Hepatocyte (in vitro differentiated cells): ENCODE measurements at regions not wholly inside any gene's neighbourhood (a gene's known extent, or its start where the extent isn't known, plus 50 kb on each side); places are given as distances from the start of the nearest gene placed in this dataset.

Experiments used
- DNase-seq: peaks from one replicate; pipeline ENCODE4 v3.0.0-alpha.2; 2016; ENCODE audit warnings: low spot score
- H2AFZ ChIP-seq: fragments of 200-600 bp; sonication (generic); 2 replicates; pipeline ENCODE4 v1.6.0; 2016; ENCODE audit warnings: antibody characterized with exemption, mild to moderate bottlenecking
- H3K27ac ChIP-seq: fragments of 200-600 bp; sonication (generic); 2 replicates; pipeline ENCODE4 v1.5.1; 2016; ENCODE audit warnings: mild to moderate bottlenecking
- H3K27me3 ChIP-seq: fragments of 200-600 bp; sonication (generic); 2 replicates; pipeline ENCODE4 v1.6.1; 2016
- H3K36me3 ChIP-seq: fragments of 200-600 bp; sonication (generic); replicated peaks from 2 replicates; pipeline ENCODE4 v1.5.1; 2016; ENCODE audit warnings: low read depth; ENCODE audit not compliant: insufficient read depth
- H3K4me1 ChIP-seq: fragments of 200-600 bp; sonication (generic); 2 replicates; pipeline ENCODE4 v1.5.1; 2016; ENCODE audit warnings: mild to moderate bottlenecking, moderate library complexity; ENCODE audit not compliant: insufficient read depth
- H3K4me2 ChIP-seq: fragments of 200-600 bp; sonication (generic); 2 replicates; pipeline ENCODE4 v1.6.0; 2016
- H3K4me3 ChIP-seq: fragments of 200-600 bp; sonication (generic); 2 replicates; pipeline ENCODE4 v1.5.1; 2016; ENCODE audit warnings: mild to moderate bottlenecking
- H3K79me2 ChIP-seq: fragments of 200-600 bp; sonication (generic); 2 replicates; pipeline ENCODE4 v1.6.0; 2017; ENCODE audit warnings: mild to moderate bottlenecking
- H3K9me2 ChIP-seq: fragments of 200-600 bp; sonication (generic); replicated peaks from 2 replicates; pipeline ENCODE4 v1.6.0; 2017; ENCODE audit warnings: mild to moderate bottlenecking; ENCODE audit not compliant: insufficient read depth
- H3K9me3 ChIP-seq: fragments of 200-600 bp; sonication (generic); 2 replicates; pipeline ENCODE4 v1.5.1; 2016; ENCODE audit warnings: low read depth, mild to moderate bottlenecking
- H4K20me1 ChIP-seq: fragments of 200-600 bp; sonication (generic); 2 replicates; pipeline ENCODE4 v1.6.0; 2016; ENCODE audit warnings: mild to moderate bottlenecking; ENCODE audit not compliant: insufficient read depth, poor library complexity, severe bottlenecking
- CTCF ChIP-seq: fragments of 200-600 bp; sonication (generic); IDR thresholded peaks from 2 replicates; pipeline ENCODE4 v1.5.1; 2016; ENCODE audit warnings: antibody characterized with exemption, mild to moderate bottlenecking; ENCODE audit not compliant: poor library complexity
- EZH2 ChIP-seq: fragments of 200-600 bp; sonication (generic); IDR thresholded peaks from 2 replicates; pipeline ENCODE4 v1.6.1; 2016; ENCODE audit warnings: antibody characterized with exemption, mild to moderate bottlenecking, borderline replicate concordance
- EZH2phosphoT487 ChIP-seq: fragments of 200-600 bp; sonication (generic); IDR thresholded peaks from one replicate; pipeline ENCODE4 v1.6.1; 2018; ENCODE audit warnings: antibody characterized with exemption, mild to moderate bottlenecking, low read depth, moderate library complexity; ENCODE audit not compliant: unreplicated experiment, severe bottlenecking
- WGBS: methylation state at CpG from one replicate; pipeline ENCODE4 v1.1.6; 2016; ENCODE audit warnings: low lambda C conversion rate; ENCODE audit errors: missing lambda C conversion rate; 5-methylcytosine and 5-hydroxymethylcytosine counted together

- Histone ChIP-seq H3K9me2 (no peaks in the 10 kb centered on the region), H3K79me2 (no peaks in the 10 kb centered on the region), H3K4me3 (no peak overlapping the region), H3K4me1 (no peaks in the 10 kb centered on the region), H3K27ac (no peak overlapping the region), H3K4me2 (no peak overlapping the region), H3K36me3 (no peaks in the 10 kb centered on the region), H3K9me3 (no peaks in the 10 kb centered on the region), H2AFZ (no peak overlapping the region), H3K27me3 (no peaks in the 10 kb centered on the region), H4K20me1 (no peaks in the 10 kb centered on the region)
- WGBS: 95% methylated on average over 22 of the region's 22 CpGs
- no peak for TF ChIP-seq CTCF
- no peak for TF ChIP-seq EZH2phosphoT487
- TF ChIP-seq EZH2: no peak
- no peak for DNase-seq
Measured at GRCh38 chr4:133379681-133380438, 230.8 kb downstream of the PCDH10 start.

- Histone ChIP-seq H4K20me1 (no peaks in the 10 kb centered on the region), H3K9me2 (no peaks in the 10 kb centered on the region), H3K79me2 (no peaks in the 10 kb centered on the region), H3K27ac (no peak overlapping the region), H3K9me3 (no peaks in the 10 kb centered on the region), H3K4me3 (no peak overlapping the region), H2AFZ (no peak overlapping the region), H3K36me3 (no peaks in the 10 kb centered on the region), H3K4me2 (no peak overlapping the region), H3K27me3 (no peaks in the 10 kb centered on the region), H3K4me1 (no peaks in the 10 kb centered on the region)
- no peak for TF ChIP-seq EZH2phosphoT487
- TF ChIP-seq CTCF: no peak
- no peak for TF ChIP-seq EZH2
- DNase-seq: no peak
- WGBS: 83% methylated on average over 2 of the region's 2 CpGs
Measured at GRCh38 chr4:133377286-133377685, 228.2 kb downstream of the PCDH10 start.

- no peaks in the 10 kb centered on the region for H3K9me2 ChIP-seq
- H3K4me2 ChIP-seq: no peak overlapping the region
- no peaks in the 10 kb centered on the region for H3K79me2 ChIP-seq
- WGBS: 73% methylated on average over 2 of the region's 2 CpGs
- H3K27ac ChIP-seq: no peak overlapping the region
- H3K9me3 ChIP-seq: no peaks in the 10 kb centered on the region
- no peak for TF ChIP-seq CTCF
- TF ChIP-seq EZH2: no peak
- no peak for TF ChIP-seq EZH2phosphoT487
- H4K20me1 ChIP-seq: no peaks in the 10 kb centered on the region
- no peaks in the 10 kb centered on the region for H3K4me1 ChIP-seq
- no peaks in the 10 kb centered on the region for H3K36me3 ChIP-seq
- DNase-seq: no peak
- H3K27me3 ChIP-seq: no peaks in the 10 kb centered on the region
- no peak overlapping the region for H3K4me3 ChIP-seq
- H2AFZ ChIP-seq: no peak overlapping the region
Measured at GRCh38 chr4:133372699-133373098, 223.6 kb downstream of the PCDH10 start.
